ENCODE measurements at regions not wholly inside any gene's neighbourhood (a gene's known extent, or its start where the extent isn't known, plus 50 kb on each side); places are given as distances from the start of the nearest gene placed in this dataset.

GRCh38 chr21:32147041-32147440 lies 131.8 kb downstream of the MIS18A start:
- H4K91ac ChIP-seq (ENCODE audit: low read depth, low read length, poor library complexity): no peak overlapping the region

GRCh38 chr21:32144851-32145250 lies 134.0 kb downstream of the MIS18A start:
- H2BK120ac ChIP-seq (ENCODE audit: low read depth, low read length): no peak overlapping the region
- H3K14ac ChIP-seq (ENCODE audit: low read length): no peak overlapping the region
- H3K23ac ChIP-seq (ENCODE audit: low read depth, low read length, poor library complexity): no peak overlapping the region
- H2BK12ac ChIP-seq (ENCODE audit: low read length): no peak overlapping the region
- H3K18ac ChIP-seq (ENCODE audit: low read length): no peak overlapping the region
- no peaks in the 10 kb centered on the region for H3K79me1 ChIP-seq (ENCODE audit: low read depth, low read length)
- no peak for DNase-seq (ENCODE audit: low spot score)
- no peak overlapping the region for H3K4ac ChIP-seq (ENCODE audit: low read length)
- H3K36me3 ChIP-seq (replicated peaks in 1 of 2; ENCODE audit: control insufficient read depth in 2 of 2, insufficient read depth in 2 of 2, low read length in 2 of 2): no peaks in the 10 kb centered on the region
- no peak overlapping the region for H4K91ac ChIP-seq (ENCODE audit: low read depth, low read length, poor library complexity)
- H2AFZ ChIP-seq (ENCODE audit: low read length): no peak overlapping the region
- no peak overlapping the region for H4K8ac ChIP-seq (ENCODE audit: low read depth, low read length)
- no CpG with 5 or more reads among the region's 2 CpGs for WGBS, 2 donors (ENCODE audit: extremely low coverage in 2 of 2, insufficient read length in 2 of 2, insufficient replicate concordance in 1 of 2)
- no peak overlapping the region for H3K4me2 ChIP-seq (ENCODE audit: insufficient read depth, low read length, poor library complexity, severe bottlenecking)
- H3K4me3 ChIP-seq (ENCODE audit: low read length in 2 of 2): no peak overlapping the region
- no peak overlapping the region for H3K27ac ChIP-seq (replicated peaks; ENCODE audit: low read length)
- H3K4me1 ChIP-seq (ENCODE audit: control insufficient read depth in 2 of 2, insufficient read depth in 1 of 2, low read depth in 1 of 2, low read length in 2 of 2): peaks cover 2 to 18% of the 10 kb centered on the region in 2 donors
- H3K9me3 ChIP-seq (replicated peaks in 1 of 2; ENCODE audit: control insufficient read depth in 2 of 2, insufficient read depth in 1 of 2, low read depth in 1 of 2, low read length in 2 of 2): no peaks in the 10 kb centered on the region
- peaks cover 0 to 12% (median 0%) of the 10 kb centered on the region in 3 experiments for H3K27me3 ChIP-seq (ENCODE audit: control insufficient read depth in 3 of 3, insufficient read depth in 3 of 3, low read depth in 1 of 3, low read length in 3 of 3)
- no peak overlapping the region for H2BK15ac ChIP-seq (ENCODE audit: low read length)
- H3K9ac ChIP-seq (ENCODE audit: low read depth, low read length, poor library complexity): no peak overlapping the region
- H2AK5ac ChIP-seq (ENCODE audit: low read depth, low read length): no peak overlapping the region
- H2BK5ac ChIP-seq (ENCODE audit: low read length): no peak overlapping the region

More at GRCh38 chr21:32147041-32147440, 131.8 kb downstream of the MIS18A start:
- Histone ChIP-seq H3K9me3 (replicated peaks in 1 of 2; ENCODE audit: control insufficient read depth in 2 of 2, insufficient read depth in 1 of 2, low read depth in 1 of 2, low read length in 2 of 2) (no peaks in the 10 kb centered on the region), H2AFZ (ENCODE audit: low read length) (no peak overlapping the region), H2BK5ac (ENCODE audit: low read length) (no peak overlapping the region), H2BK12ac (ENCODE audit: low read length) (no peak overlapping the region), H3K27ac (replicated peaks; ENCODE audit: low read length) (no peak overlapping the region), H3K4ac (ENCODE audit: low read length) (no peak overlapping the region), H3K23ac (ENCODE audit: low read depth, low read length, poor library complexity) (no peak overlapping the region), H3K9ac (ENCODE audit: low read depth, low read length, poor library complexity) (no peak overlapping the region), H3K14ac (ENCODE audit: low read length) (no peak overlapping the region), H3K27me3 (ENCODE audit: control insufficient read depth in 3 of 3, insufficient read depth in 3 of 3, low read depth in 1 of 3, low read length in 3 of 3) (peaks cover 0 to 12% (median 0%) of the 10 kb centered on the region in 3 experiments), H2BK15ac (ENCODE audit: low read length) (no peak overlapping the region), H3K4me3 (ENCODE audit: low read length in 2 of 2) (no peak overlapping the region), H3K36me3 (replicated peaks in 1 of 2; ENCODE audit: control insufficient read depth in 2 of 2, insufficient read depth in 2 of 2, low read length in 2 of 2) (no peaks in the 10 kb centered on the region), H4K8ac (ENCODE audit: low read depth, low read length) (no peak overlapping the region), H3K4me1 (ENCODE audit: control insufficient read depth in 2 of 2, insufficient read depth in 1 of 2, low read depth in 1 of 2, low read length in 2 of 2) (peaks cover 2 to 15% of the 10 kb centered on the region in 2 donors), H3K4me2 (ENCODE audit: insufficient read depth, low read length, poor library complexity, severe bottlenecking) (no peak overlapping the region), H3K79me1 (ENCODE audit: low read depth, low read length) (no peaks in the 10 kb centered on the region), H2AK5ac (ENCODE audit: low read depth, low read length) (no peak overlapping the region), H3K18ac (ENCODE audit: low read length) (no peak overlapping the region), H2BK120ac (ENCODE audit: low read depth, low read length) (no peak overlapping the region)
- no peak for DNase-seq (ENCODE audit: low spot score)
- no CpG with 5 or more reads among the region's 2 CpGs for WGBS, 2 donors (ENCODE audit: extremely low coverage in 2 of 2, insufficient read length in 2 of 2, insufficient replicate concordance in 1 of 2)

DNA sequence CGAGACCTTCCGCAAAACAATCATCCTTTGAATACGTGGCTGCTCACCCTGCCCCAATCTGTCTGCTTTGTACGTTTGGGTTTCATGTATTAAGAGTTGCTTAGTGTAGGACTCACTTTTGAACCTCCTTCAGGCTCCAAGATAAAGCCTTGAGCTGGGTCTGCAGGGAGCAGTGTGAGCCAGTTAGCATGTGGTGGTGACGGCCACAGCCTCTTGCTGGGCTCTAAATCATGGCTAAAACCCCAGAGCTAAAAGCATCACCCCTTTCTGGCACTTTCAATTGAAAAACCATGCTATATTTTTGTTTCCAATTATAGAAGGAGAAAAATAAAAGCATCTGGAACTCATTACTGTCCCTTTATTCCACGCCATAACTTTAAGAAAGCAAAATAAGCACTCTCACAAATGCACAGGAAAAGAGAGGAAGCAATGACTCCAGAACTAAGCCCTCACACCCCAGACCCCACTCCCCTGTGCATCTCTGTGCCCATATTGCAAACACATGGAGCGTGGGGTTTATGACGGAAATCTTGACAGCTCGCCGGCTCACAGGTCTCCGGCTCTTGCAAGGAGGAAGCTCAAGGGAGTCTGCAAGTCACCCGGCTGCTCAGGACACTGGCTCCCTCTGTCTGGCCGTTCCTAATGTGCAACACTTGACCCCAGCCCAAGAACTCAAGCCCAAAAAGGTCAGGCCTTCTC lies 135.5 kb downstream of the MIS18A start:
- H3K14ac ChIP-seq (ENCODE audit: low read length): no peak overlapping the region
- peaks cover 0 to 19% (median 0%) of the 10 kb centered on the region in 3 experiments for H3K27me3 ChIP-seq (ENCODE audit: control insufficient read depth in 3 of 3, insufficient read depth in 3 of 3, low read depth in 1 of 3, low read length in 3 of 3)
- no peak overlapping the region for H3K23ac ChIP-seq (ENCODE audit: low read depth, low read length, poor library complexity)
- H2AFZ ChIP-seq (ENCODE audit: low read length): no peak overlapping the region
- no peaks in the 10 kb centered on the region for H3K36me3 ChIP-seq (replicated peaks in 1 of 2; ENCODE audit: control insufficient read depth in 2 of 2, insufficient read depth in 2 of 2, low read length in 2 of 2)
- H2AK5ac ChIP-seq (ENCODE audit: low read depth, low read length): no peak overlapping the region
- H3K79me1 ChIP-seq (ENCODE audit: low read depth, low read length): no peaks in the 10 kb centered on the region
- peak overlapping the region; percentile 28 for H2BK15ac ChIP-seq (ENCODE audit: low read length)
- no peak overlapping the region for H2BK12ac ChIP-seq (ENCODE audit: low read length)
- no CpG with 5 or more reads among the region's 13 CpGs for WGBS, 2 donors (ENCODE audit: extremely low coverage in 2 of 2, insufficient read length in 2 of 2, insufficient replicate concordance in 1 of 2)
- H3K4me2 ChIP-seq (ENCODE audit: insufficient read depth, low read length, poor library complexity, severe bottlenecking): no peak overlapping the region
- no peak overlapping the region for H2BK120ac ChIP-seq (ENCODE audit: low read depth, low read length)
- no peak overlapping the region for H3K4me3 ChIP-seq (ENCODE audit: low read length in 2 of 2)
- no peak overlapping the region for H3K18ac ChIP-seq (ENCODE audit: low read length)
- no peak overlapping the region for H4K91ac ChIP-seq (ENCODE audit: low read depth, low read length, poor library complexity)
- no peaks in the 10 kb centered on the region for H3K9me3 ChIP-seq (replicated peaks in 1 of 2; ENCODE audit: control insufficient read depth in 2 of 2, insufficient read depth in 1 of 2, low read depth in 1 of 2, low read length in 2 of 2)
- no peak overlapping the region for H3K27ac ChIP-seq (replicated peaks; ENCODE audit: low read length)
- H2BK5ac ChIP-seq (ENCODE audit: low read length): no peak overlapping the region
- H3K4ac ChIP-seq (ENCODE audit: low read length): no peak overlapping the region
- H3K4me1 ChIP-seq (ENCODE audit: control insufficient read depth in 2 of 2, insufficient read depth in 1 of 2, low read depth in 1 of 2, low read length in 2 of 2): peaks cover 2 to 18% of the 10 kb centered on the region in 2 donors
- peak; percentile 17 for DNase-seq (ENCODE audit: low spot score)
- H4K8ac ChIP-seq (ENCODE audit: low read depth, low read length): no peak overlapping the region
- H3K9ac ChIP-seq (ENCODE audit: low read depth, low read length, poor library complexity): no peak overlapping the region

GRCh38 chr21:32141318-32141633 lies 137.6 kb downstream of the MIS18A start:
- H3K4me1 ChIP-seq (ENCODE audit: control insufficient read depth in 2 of 2, insufficient read depth in 1 of 2, low read depth in 1 of 2, low read length in 2 of 2): peaks cover 0 to 18% of the 10 kb centered on the region in 2 donors
- no peak overlapping the region for H3K23ac ChIP-seq (ENCODE audit: low read depth, low read length, poor library complexity)

More at GRCh38 chr21:32141318-32141633, 137.6 kb downstream of the MIS18A start:
- no peak overlapping the region for H2BK120ac ChIP-seq (ENCODE audit: low read depth, low read length)
- H3K36me3 ChIP-seq (replicated peaks in 1 of 2; ENCODE audit: control insufficient read depth in 2 of 2, insufficient read depth in 2 of 2, low read length in 2 of 2): no peaks in the 10 kb centered on the region
- H2AK5ac ChIP-seq (ENCODE audit: low read depth, low read length): no peak overlapping the region
- H3K4ac ChIP-seq (ENCODE audit: low read length): no peak overlapping the region
- H3K14ac ChIP-seq (ENCODE audit: low read length): no peak overlapping the region
- H3K79me1 ChIP-seq (ENCODE audit: low read depth, low read length): no peaks in the 10 kb centered on the region
- no peak overlapping the region for H2BK15ac ChIP-seq (ENCODE audit: low read length)
- H3K9ac ChIP-seq (ENCODE audit: low read depth, low read length, poor library complexity): no peak overlapping the region
- H2BK5ac ChIP-seq (ENCODE audit: low read length): no peak overlapping the region
- H3K27me3 ChIP-seq (ENCODE audit: control insufficient read depth in 3 of 3, insufficient read depth in 3 of 3, low read depth in 1 of 3, low read length in 3 of 3): peaks cover 0 to 19% (median 0%) of the 10 kb centered on the region in 3 experiments
- no peak overlapping the region for H4K91ac ChIP-seq (ENCODE audit: low read depth, low read length, poor library complexity)
- no peak overlapping the region for H2AFZ ChIP-seq (ENCODE audit: low read length)
- no peak overlapping the region for H4K8ac ChIP-seq (ENCODE audit: low read depth, low read length)
- H3K27ac ChIP-seq (replicated peaks; ENCODE audit: low read length): no peak overlapping the region
- DNase-seq (ENCODE audit: low spot score): no peak
- no peak overlapping the region for H3K4me2 ChIP-seq (ENCODE audit: insufficient read depth, low read length, poor library complexity, severe bottlenecking)
- H3K9me3 ChIP-seq (replicated peaks in 1 of 2; ENCODE audit: control insufficient read depth in 2 of 2, insufficient read depth in 1 of 2, low read depth in 1 of 2, low read length in 2 of 2): peaks cover 0 to 7% of the 10 kb centered on the region in 2 donors
- no peak overlapping the region for H3K18ac ChIP-seq (ENCODE audit: low read length)
- no CpG with 5 or more reads among the region's 3 CpGs for WGBS, 2 donors (ENCODE audit: extremely low coverage in 2 of 2, insufficient read length in 2 of 2, insufficient replicate concordance in 1 of 2)
- H2BK12ac ChIP-seq (ENCODE audit: low read length): no peak overlapping the region
- no peak overlapping the region for H3K4me3 ChIP-seq (ENCODE audit: low read length in 2 of 2)
